ENCODE measurements at regions not wholly inside any gene's neighbourhood (a gene's known extent, or its start where the extent isn't known, plus 50 kb on each side); places are given as distances from the start of the nearest gene placed in this dataset.

DNA sequence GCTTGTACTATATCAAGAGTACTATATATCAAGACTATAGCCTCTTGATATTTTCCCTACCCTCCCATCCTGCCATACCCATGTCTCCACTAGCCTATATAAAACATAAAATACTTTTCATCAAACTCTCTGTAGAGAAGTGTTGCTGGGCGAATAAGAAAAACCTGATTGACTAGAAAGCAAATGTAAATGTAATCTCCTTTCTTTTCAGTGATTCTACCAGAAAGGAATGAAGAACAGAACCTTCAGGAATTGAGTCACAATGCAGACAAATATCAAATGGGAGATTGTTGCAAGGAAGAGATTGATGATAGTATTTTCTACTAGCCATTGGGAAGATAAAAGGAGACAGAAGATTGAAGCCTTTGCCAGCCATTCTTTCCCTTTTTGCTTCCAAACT lies 89.2 kb downstream of the KCNRG start:
- no peak for DNase-seq (ENCODE audit: low read depth)

DNA sequence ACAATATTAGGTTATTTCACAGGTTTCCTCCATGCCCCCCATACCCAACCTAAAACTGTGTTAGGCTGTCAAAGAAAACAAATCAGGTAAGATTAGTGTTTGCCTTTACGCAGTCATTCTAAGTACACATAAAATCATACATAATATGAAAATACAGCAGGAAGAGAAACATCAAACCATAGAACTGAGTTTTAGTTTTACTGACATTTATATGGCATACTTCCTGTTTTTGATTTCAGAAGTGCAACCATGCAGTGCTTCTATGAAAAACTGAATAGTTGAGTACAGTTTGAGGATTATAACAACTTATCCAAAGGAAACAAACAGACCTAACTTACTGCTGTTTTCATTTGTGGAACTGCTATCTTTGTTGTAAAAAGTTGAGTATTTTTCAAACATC lies 91.3 kb downstream of the KCNRG start:
- no peak for DNase-seq (ENCODE audit: low read depth)

DNA sequence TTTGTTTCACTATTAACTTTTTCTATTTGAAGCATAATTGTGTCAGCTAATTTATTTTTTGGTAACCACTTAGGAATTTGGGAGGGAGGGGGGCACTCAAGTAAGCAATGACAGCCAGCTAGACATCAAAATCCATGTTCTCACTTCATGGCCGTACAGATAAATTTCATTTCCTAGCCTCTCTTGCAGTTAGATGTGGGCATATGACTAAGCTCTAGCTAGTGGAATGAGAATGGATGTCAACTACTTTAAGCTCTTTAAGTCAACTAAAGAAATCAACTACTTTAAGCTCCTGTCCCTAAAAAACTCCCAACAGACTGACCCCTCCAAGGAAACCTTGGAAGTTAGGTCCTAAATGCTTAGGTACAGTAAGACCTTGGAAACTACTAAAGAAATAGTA lies 92.0 kb downstream of the KCNRG start:
- no peak for DNase-seq (ENCODE audit: low read depth)

DNA sequence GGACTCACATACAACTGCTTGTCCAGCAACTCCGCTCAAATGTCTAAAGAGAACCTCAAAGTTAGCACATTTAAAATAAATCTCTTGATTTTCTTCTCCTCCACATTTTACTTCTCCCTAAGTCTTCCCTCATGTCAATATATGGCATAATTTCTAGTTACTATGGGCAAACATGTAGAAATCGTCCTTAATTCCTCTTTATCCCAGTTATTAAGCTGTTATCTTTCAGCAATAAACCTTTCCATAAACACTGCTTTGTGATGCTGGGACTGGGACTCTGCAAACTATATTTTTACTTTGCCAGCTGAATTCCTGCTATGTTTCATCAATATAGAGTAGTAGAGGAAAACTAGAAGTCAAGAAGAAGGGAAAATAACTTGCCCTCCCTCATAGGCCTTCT lies 99.7 kb downstream of the KCNRG start:
- no peak for DNase-seq (ENCODE audit: low read depth)

DNA sequence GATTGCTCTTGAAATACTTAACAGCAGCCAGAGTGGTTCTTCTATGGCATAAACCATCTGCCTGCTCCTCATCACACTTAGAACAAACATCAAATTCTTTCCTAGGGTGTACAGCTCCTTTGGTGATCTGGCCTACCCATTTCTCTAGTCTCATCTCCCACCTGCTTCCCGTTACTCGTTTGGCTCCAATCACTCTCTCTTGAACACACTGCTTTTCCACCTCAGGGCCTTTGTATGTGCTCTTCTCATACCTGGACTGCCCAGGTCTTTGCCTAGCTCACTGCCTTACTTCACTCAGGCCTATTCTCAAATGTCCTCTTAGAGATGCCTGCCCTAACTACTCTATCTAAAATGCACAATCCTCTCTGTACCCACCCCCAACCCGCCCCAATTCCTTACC lies 100.5 kb downstream of the KCNRG start:
- DNase-seq (ENCODE audit: low read depth): no peak

DNA sequence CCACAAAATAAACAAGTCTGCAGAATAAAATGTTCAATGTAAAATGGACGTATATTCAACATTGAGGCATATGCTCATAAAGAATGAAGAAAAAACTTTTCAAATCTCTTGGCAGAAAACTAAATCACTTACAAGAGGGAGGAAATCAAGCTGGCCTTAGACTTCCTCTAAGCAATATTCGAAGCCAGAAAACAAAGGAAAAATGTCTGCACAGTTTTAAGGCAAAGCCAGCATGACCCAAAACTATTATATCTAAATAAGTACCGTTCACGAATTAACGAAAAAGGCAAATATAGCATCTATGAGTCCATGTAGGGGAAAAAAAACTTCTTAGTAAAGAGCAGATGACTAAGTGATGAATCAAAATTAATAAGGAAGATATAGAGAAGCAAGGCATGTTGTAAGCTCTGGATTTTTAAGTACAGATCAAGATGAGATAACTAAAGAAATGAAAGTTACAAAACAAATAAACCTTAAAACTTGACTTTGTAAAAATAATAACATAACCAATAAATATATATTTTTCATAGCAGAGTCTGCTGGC lies 101.3 kb downstream of the KCNRG start:
- no peak for DNase-seq (ENCODE audit: low read depth)

DNA sequence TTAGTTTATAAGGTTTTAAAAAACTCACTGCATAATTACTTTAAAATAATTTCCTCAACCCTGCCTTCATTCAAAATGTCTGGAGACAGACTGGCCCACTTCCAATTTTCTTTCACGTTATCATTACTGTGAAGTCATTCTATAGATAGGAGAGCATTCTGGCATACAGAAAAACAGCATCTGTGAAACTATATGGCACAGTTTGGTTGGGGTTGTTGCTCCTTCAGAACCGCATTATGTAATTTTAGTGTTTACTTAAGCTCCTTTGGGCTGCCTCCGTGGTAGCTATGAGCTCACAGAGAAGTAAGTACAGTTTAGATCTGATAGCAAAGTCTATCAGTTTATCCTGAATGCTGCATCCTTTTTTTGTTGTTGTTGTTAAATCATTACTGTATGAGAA lies 104.3 kb downstream of the KCNRG start:
- DNase-seq (ENCODE audit: low read depth): no peak

DNA sequence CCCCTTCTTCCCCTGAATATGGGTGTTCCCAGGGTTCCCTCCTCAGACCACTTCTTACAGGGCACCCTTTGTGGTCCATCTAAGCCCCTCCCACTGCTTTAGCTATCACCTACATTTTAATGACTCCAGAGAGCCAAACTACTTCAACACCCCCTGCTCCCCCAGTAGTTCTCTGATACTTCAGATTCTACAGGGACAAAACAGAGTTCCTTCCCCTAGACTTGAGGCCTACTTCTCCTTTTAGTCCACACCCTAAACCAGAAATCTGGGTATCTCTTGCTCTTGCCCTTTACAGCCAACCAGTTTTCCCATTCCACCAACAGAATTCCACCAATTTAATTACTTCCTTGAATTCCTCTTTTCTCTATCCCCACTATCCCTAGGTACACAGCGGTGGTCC lies 107.2 kb downstream of the KCNRG start:
- DNase-seq (ENCODE audit: low read depth): no peak

DNA sequence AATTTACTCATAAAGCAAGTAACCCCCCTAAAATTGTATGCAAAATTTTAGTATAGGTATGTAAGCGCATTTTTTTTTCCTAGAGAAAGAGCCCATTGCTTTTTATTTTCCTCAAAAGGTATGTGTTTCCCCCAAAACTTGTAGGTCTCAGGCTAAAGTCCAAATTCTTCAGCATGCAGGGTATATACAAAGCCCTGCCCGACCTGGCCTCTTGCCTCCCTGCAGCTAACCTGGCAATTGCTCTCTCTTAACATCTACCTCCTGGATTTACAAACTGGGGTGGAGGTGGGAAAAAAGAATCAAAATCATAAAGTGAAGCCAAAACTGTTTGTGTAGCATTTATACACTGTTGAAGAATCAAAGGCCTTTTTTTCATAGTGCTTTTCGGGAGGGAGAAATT lies 107.8 kb downstream of the KCNRG start:
- no peak for DNase-seq (ENCODE audit: low read depth)

DNA sequence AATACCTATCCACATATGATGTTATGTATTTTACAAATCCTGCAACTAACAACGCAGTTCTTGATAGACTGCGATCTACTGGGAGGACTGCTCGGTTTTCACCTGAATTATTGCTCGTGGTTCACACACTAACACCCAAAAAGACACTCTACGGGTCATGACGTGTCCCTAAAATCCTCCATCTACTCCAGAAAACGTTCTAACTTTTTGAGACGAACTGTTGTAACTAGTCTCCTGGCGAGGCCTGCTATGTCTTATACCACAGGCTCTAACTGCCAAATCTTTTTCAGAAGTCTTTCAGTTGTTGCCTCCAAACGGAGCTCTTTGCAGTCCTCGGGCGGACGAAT lies 108.2 kb downstream of the KCNRG start:
- DNase-seq (ENCODE audit: low read depth): no peak

DNA sequence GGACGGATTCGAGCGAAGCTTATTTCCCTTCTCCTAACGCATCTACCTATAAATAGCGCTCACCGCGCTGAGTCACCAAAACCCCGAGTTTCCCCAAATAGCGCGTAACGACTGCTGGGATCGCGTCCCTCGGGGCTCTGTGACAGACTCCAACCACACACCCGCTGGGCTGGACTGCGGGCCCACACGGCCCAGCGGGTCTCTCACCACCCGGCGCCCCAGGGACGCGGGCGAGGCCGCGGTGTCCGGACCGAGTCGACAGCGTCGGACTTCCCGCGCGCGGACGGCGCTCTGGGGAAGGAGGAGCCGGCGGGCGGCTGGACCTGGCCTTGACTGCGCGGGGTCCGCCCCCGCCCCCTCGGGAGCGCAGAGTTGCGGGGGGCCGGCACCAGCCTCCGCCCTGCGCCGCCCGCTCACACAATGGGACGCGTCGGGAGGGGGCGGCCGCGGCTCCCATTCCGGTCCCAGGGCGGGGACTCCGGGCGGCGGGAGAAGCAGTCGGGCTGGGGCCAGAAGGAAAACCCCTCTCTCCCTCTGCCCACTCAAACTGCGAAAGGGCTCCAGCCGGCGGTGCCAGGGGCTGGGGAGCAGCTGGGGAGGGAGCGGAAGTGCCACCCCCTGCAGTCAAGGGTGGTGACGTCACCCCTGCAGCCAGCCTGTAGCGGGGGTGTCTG lies 108.8 kb downstream of the KCNRG start:
- peak; percentile 56 for DNase-seq (ENCODE audit: low read depth)

DNA sequence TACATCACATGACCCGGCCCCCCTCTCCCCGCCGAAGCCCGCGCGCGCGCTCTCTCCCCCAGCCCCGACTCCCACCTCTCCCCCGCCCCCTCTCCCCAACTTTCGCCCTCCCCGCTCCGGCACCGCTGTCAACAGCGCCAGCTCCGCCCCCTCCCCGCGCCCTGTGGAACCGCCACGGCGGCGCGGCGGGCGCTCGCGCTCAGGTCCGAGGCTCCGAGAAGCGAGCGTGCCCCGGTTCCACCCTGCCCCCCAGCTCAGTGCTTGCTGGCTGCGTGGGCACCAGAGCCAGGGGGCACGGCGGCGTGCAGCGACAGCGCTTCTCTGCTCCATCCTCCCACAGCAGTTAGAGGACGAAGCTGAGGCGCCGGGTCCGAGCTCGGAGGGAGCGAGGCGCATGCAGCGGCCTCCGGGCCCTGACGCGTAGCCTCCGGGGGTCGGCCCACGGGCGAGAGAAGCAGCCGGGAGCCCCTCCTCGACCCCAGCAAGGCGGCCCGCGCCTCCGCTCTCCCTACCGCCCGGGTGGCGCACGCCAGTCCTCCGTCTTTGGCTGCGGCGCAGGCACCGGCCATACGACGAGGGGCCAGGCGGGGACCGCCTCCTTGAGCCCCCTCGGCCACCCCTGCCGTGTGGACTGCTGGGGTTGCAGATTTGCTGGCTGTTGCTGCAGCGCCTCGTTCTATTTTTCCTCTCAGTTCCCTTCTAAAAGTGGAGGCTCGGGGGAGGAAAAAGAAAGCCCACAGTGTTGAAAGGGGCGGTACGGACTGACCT lies 109.5 kb downstream of the KCNRG start:
- peak; percentile 92 for DNase-seq (ENCODE audit: low read depth)

DNA sequence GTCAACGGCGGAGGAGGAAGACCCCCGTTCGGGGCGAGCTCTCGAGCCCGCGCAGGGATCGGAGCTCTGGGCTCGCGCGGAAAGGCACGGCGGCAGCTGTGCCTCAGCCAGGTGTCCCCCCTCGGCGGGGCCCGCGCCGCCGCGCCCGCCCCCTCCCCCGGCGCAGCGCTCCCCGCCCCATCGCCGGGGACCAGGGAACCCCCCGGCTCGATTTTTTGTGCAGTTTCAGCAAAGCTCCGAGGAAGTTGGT lies 110.0 kb downstream of the KCNRG start:
- DNase-seq (ENCODE audit: low read depth): no peak

DNA sequence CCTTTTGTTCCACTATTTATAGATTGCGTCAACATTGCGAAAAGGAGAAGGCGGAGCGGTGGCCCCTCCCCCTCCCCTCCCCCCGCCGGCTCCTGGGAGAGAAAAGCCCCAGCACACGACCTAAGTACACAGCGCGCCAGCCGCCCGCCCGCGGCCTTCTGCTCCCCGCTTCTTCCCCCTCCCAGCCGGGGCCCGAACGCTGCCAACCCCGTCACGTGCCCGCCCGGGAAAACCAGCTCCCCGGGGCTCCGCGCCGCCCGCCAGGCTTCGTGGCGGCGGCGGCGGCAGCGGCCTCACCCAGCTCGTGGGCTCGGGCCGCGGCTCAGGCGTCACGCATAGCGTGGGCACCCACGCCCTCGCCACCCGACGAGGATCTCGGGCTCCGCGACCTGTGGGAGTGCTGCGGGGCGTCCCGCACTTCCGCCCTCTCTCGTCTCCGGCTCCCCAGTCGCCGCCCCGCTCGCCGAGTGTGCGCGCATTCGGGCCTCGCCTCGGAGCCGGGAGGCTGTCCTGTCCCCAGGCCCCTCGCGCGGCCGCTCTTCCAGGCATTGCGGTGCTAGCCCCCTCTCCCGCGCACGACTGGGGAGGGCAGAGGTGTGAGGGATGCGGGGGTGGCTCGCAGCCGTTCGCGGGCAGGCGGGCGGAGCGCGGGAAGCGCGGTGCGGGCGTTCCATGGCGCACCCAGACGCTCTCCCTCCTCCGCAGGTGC lies 110.5 kb downstream of the KCNRG start:
- peak; percentile 85 for DNase-seq (ENCODE audit: low read depth)

DNA sequence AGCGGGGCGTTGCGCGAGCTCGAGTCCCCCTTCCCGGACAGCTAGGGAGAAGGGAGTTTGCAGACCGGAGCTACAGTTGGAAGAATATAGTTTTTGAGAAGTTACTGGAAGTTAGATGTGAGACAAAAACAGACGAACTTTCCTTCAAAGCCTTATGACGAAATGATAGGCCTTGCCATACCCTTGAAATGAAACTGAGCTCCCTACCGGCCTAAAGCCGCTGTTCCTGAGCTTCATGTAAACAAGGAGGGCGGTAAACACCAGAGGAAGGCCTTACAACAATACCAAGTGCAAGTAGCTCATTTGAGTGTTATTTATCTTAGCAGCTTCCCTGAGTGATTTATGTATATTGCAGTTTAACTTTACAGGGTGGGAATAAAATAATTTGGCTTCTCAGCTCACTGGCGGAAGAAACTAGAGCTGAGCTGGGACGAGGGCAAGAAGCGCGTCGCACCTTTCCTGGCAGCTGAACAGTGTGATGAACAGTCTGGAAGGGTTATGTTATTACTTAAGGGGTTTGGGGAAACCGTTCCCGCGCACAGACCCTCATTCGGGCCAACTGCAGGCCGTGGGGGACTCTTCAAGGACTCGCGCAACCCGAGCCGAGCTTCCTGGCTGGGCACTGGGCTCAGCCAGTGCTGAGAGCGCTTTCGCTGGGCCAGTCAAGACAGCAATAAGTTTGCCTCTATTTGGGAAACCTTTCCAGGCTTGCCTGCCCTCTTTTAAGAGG lies 111.2 kb downstream of the KCNRG start:
- DNase-seq (ENCODE audit: low read depth): no peak

DNA sequence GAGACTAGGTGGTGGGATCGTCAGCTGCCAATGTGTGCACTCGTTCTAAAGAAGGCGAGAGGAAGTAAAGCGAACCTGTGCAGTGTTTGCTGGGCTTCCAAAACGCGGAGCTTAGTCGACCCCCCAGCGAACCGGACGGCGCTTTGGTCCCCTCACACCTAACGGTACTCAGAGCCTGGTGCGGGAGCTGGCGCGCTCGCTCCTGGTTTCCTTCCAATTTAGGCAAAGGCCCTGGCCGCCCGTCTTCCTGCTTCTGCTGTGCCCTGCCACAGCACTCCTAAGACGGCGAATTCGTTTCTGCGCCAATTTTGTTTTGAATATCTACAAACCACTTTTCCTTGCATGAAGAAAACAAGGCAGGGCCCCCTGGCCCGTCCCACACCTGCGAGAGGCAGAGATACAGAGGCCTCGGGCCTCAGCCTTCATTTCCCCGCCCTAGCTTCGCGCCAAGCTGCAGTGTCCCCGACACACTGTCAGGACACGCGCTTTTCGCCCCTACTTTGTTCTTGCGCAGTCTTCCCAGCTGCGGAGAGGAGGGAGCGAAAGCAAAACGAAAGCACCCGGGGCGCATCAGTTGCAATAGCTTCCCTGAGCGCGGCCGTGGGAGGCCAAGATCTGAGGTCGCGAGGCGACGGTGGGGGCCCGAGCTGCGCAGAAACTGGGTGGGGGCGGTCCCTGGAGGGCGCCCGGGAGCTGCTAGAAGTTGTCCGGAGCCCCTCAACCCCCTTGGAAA lies 111.9 kb downstream of the KCNRG start:
- no peak for DNase-seq (ENCODE audit: low read depth)

DNA sequence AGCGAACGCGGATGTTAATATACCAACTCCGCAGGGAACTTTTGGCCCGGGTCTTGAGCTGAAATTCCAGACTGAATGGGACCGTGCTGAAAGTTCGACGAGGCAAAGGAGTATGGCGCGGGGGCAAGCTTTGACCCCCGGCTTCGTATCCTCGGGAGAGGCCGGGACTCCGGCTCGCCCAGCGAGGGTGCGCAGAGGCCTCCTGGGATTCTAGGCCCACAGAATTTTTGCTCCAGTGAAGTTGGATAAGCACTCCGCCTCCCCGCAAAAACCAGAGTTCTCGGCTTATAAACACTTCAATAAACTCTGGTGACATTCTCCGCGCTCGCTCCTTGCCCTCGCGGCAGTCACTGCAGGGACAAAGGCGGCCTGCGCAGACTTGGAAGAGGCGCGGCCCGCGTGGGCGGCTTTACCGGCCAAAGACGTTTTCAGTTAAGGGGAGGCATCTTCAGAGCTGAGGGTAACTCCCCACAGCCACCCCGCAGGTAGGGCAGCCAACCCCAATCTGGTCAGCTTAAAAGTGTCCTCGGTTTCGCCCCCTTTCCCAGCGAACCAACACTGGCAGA lies 112.6 kb downstream of the KCNRG start:
- no peak for DNase-seq (ENCODE audit: low read depth)

DNA sequence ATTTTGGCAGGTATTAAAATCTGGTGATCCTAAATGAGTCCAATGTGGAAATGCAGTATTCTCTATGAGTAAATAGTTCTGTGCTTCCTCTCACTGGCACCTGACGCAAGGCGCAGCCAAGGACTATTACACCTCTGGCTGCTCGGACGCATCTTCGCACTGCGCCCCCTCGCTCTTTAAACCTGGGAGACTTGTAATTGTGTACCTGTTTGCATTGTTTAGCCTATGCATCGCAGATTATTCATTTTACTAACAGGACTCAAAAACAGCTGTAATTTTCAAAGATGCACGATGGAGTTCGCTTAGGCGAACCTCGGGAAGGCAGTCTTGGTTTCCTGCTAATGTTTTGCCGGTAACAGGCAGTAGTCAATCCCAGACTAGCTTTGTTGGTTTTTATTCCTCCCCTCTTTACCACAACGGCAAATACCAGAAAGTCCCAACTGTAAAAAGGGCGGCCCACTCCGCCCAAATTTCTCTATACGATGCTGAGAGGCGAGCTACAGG lies 113.2 kb downstream of the KCNRG start:
- no peak for DNase-seq (ENCODE audit: low read depth)

DNA sequence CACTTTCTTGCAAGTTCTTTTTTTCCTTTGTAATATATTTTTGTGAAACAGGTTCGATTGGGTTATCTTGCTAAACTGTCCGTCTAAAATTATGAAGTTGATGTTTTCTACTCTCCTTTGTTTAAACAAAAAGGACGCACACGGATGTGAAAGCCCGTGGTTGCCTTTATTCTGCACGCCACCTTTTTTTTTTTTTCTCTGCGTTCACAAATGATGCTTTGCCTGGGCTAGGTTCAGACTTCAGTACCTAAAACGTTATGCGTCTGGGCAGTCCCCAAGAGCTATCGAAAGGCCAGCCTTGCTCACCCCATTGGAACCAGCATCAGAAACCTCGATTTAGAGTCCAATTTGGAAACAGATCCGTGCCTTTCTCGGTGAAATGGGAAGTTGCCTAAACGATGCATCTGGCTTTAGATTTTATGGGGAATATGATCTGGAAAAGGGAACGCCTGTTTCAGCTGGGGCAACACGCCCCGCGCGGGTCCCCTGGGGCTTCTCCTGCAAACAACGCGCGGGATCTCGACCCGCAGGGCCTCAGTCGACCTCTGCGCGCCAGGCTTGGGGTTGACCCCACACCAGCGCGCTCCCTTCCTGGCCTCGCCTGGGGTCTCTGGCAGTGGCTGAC lies 113.9 kb downstream of the KCNRG start:
- DNase-seq (ENCODE audit: low read depth): no peak

DNA sequence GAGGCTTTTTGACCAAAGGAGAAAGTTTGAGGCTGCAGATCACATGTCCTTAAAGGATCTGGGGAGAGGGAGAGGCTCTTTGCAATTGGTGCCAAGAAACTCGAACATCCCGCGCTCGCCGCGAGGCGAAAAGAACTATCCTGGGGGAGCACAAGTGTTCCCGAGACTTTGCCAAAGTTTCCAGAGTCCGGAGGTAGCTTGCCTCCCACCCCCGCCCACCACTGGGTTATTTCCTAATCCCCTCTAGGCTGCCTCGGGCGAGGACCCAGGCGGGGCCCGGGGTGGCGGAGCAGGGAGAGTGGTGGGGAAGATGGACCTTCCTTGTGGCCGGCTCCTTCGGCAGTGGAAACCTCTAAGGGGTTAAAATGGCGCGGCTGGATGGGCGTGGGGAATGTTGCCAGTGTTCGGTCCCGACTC lies 114.5 kb downstream of the KCNRG start:
- no peak for DNase-seq (ENCODE audit: low read depth)

Data from activated T-cell treated with anti-CD3 and anti-CD28 coated beads for 1 hour (primary cell).